Keratinocyte (primary cell): ENCODE measurements at regions not wholly inside any gene's neighbourhood (a gene's known extent, or its start where the extent isn't known, plus 50 kb on each side); places are given as distances from the start of the nearest gene placed in this dataset.

Experiments used
- DNase-seq: peaks from one replicate; pipeline ENCODE4 v3.0.0-alpha.2; 2011; ENCODE audit warnings: low read depth, missing footprints, low spot score
- FAIRE-seq: peaks from 2 replicates; lab custom pipeline; 2011; peaks lifted over from hg19 to GRCh38; lab: Jason Lieb, UNC
- H2AFZ ChIP-seq: 2 replicates; pipeline ENCODE4 v1.6.0; 2012; ENCODE audit warnings: low read length, control low read depth, inconsistent platforms; ENCODE audit not compliant: control insufficient read depth
- H3K27ac ChIP-seq: 2 replicates; pipeline ENCODE4 v1.5.1; 2011; ENCODE audit warnings: low read length; ENCODE audit not compliant: control insufficient read depth, insufficient read depth
- H3K27me3 ChIP-seq: 3 replicates; pipeline ENCODE4 v1.6.0; 2011; ENCODE audit warnings: low read length; ENCODE audit not compliant: control insufficient read depth, insufficient read depth; ENCODE audit errors: extremely low read depth
- H3K36me3 ChIP-seq, 2 experiments: 2 replicates in 1 of 2; 3 replicates in 1 of 2; pipeline ENCODE4 v1.5.1; 2011; ENCODE audit warnings: low read length in 2 of 2, mild to moderate bottlenecking in 1 of 2; ENCODE audit not compliant: control insufficient read depth in 2 of 2, insufficient read depth in 2 of 2; ENCODE audit errors: extremely low read depth in 1 of 2
- H3K4me1 ChIP-seq: 3 replicates; pipeline ENCODE4 v1.5.1; 2011; ENCODE audit warnings: low read length; ENCODE audit not compliant: control insufficient read depth, insufficient read depth; ENCODE audit errors: extremely low read depth
- H3K4me2 ChIP-seq: 3 replicates; pipeline ENCODE4 v1.6.0; 2011; ENCODE audit warnings: low read depth, low read length; ENCODE audit not compliant: control insufficient read depth, insufficient read depth; ENCODE audit errors: extremely low read depth
- H3K4me3 ChIP-seq, 3 experiments: fragments of 200-600 bp in 1 of 3; sonication (generic) in 1 of 3; 2 replicates in 2 of 3; 3 replicates in 1 of 3; pipeline ENCODE4 v1.5.1; 2011 to 2016; ENCODE audit warnings: low read length in 3 of 3, mild to moderate bottlenecking in 3 of 3, control low read depth in 2 of 3, inconsistent platforms in 1 of 3, low read depth in 1 of 3, mixed read lengths in 1 of 3, mixed run types in 1 of 3, moderate library complexity in 1 of 3; ENCODE audit not compliant: control insufficient read depth in 2 of 3, insufficient read depth in 2 of 3; ENCODE audit errors: extremely low read depth in 1 of 3
- H3K79me2 ChIP-seq: 2 replicates; pipeline ENCODE4 v1.6.0; 2012; ENCODE audit warnings: low read length; ENCODE audit not compliant: control insufficient read depth, insufficient read depth
- H3K9ac ChIP-seq: 3 replicates; pipeline ENCODE4 v1.6.0; 2011; ENCODE audit warnings: low read length; ENCODE audit not compliant: control insufficient read depth, insufficient read depth; ENCODE audit errors: extremely low read depth
- H3K9me1 ChIP-seq: 3 replicates; pipeline ENCODE4 v1.6.0; 2011; ENCODE audit warnings: low read length; ENCODE audit not compliant: control insufficient read depth, insufficient read depth; ENCODE audit errors: extremely low read depth
- H3K9me3 ChIP-seq: 2 replicates; pipeline ENCODE4 v1.5.1; 2012; ENCODE audit warnings: low read depth, low read length; ENCODE audit not compliant: control insufficient read depth
- H4K20me1 ChIP-seq: 3 replicates; pipeline ENCODE4 v1.6.0; 2011; ENCODE audit warnings: low read length; ENCODE audit not compliant: control insufficient read depth, insufficient read depth; ENCODE audit errors: extremely low read depth
- CTCF ChIP-seq, 3 experiments: IDR thresholded peaks in 1 of 3; conservative IDR thresholded peaks in 1 of 3; optimal IDR thresholded peaks in 1 of 3; 2 replicates in 2 of 3; 3 replicates in 1 of 3; pipeline versions ENCODE3 to v1.5.1; 2011; ENCODE audit warnings: low read length in 3 of 3, mild to moderate bottlenecking in 3 of 3, moderate library complexity in 2 of 3, control low read depth in 1 of 3, inconsistent platforms in 1 of 3; ENCODE audit not compliant: insufficient read depth in 2 of 3; ENCODE audit errors: extremely low read depth in 1 of 3
- EZH2 ChIP-seq: IDR thresholded peaks from one replicate; pipeline ENCODE4 v1.6.1; 2012; ENCODE audit warnings: inconsistent platforms, mild to moderate bottlenecking, low read length, moderate library complexity
- dilution Hi-C: fragments of 300-500 bp; cut with MboI; formaldehyde crosslinking; loops from one replicate; pipeline ENCODE4 v1.7.0; 2020; ENCODE audit warnings: low sequenced_read_pairs; ENCODE audit not compliant: extremely low pct_ligation_motif_present

GRCh38 chr13:90014038-90014437, 1333.4 kb upstream of the MIR17HG start:
- dilution Hi-C loops: no loop called here
- FAIRE-seq (no peak), DNase-seq (no peak)
- Histone ChIP-seq H3K36me3 (no peaks in the 10 kb centered on the region), H3K27ac (no peak overlapping the region), H3K9ac (no peak overlapping the region), H3K4me3 (no peak overlapping the region), H3K4me1 (no peaks in the 10 kb centered on the region), H3K27me3 (no peaks in the 10 kb centered on the region), H2AFZ (no peak overlapping the region), H3K4me2 (no peak overlapping the region), H3K79me2 (no peaks in the 10 kb centered on the region), H4K20me1 (no peaks in the 10 kb centered on the region), H3K9me1 (no peaks in the 10 kb centered on the region), H3K9me3 (no peaks in the 10 kb centered on the region)
- TF ChIP-seq CTCF (optimal IDR thresholded peaks at IDR 0.05 in 1 of 3, IDR thresholded peaks at IDR 0.05 in 1 of 3, conservative IDR thresholded peaks at IDR 0.05 in 1 of 3; ENCODE audit: extremely low read depth in 1 of 3, insufficient read depth in 2 of 3, low read length in 3 of 3): no peak
- TF ChIP-seq EZH2: no peak

GRCh38 chr13:90015565-90016507, 1331.7 kb upstream of the MIR17HG start:
- H3K4me2 ChIP-seq: no peak overlapping the region
- H3K36me3 ChIP-seq: no peaks in the 10 kb centered on the region
- H3K9me3 ChIP-seq: no peaks in the 10 kb centered on the region
- no peak for FAIRE-seq
- no peak overlapping the region for H3K27ac ChIP-seq
- no peaks in the 10 kb centered on the region for H3K4me1 ChIP-seq
- no peak for DNase-seq
- no peak overlapping the region for H3K4me3 ChIP-seq
- H4K20me1 ChIP-seq: no peaks in the 10 kb centered on the region
- no peak overlapping the region for H3K9ac ChIP-seq
- dilution Hi-C loops: no loop called here
- no peaks in the 10 kb centered on the region for H3K9me1 ChIP-seq
- no peaks in the 10 kb centered on the region for H3K79me2 ChIP-seq
- no peaks in the 10 kb centered on the region for H3K27me3 ChIP-seq
- TF ChIP-seq EZH2: no peak
- H2AFZ ChIP-seq: no peak overlapping the region
